ENCODE measurements at regions not wholly inside any gene's neighbourhood (a gene's known extent, or its start where the extent isn't known, plus 50 kb on each side); places are given as distances from the start of the nearest gene placed in this dataset.
A peak's percentile ranks its signal among the peaks of the same experiment; 100 is the strongest.

GRCh38 chr15:97861529-97862260, 98.8 kb upstream of the ARRDC4 start:
- DNase-seq, result no peak

- peak; percentile 11 for DNase-seq
Measured at GRCh38 chr15:97866959-97867358, 93.5 kb upstream of the ARRDC4 start.

- DNase-seq, result no peak
Measured at GRCh38 chr15:97867870-97868269, 92.6 kb upstream of the ARRDC4 start.

GRCh38 chr15:97868981-97869380, 91.5 kb upstream of the ARRDC4 start:
- DNase-seq, result no peak

GRCh38 chr15:97870771-97871170, 89.7 kb upstream of the ARRDC4 start:
- DNase-seq, result no peak

- DNase-seq, result no peak
Measured at GRCh38 chr15:97874139-97874538, 86.4 kb upstream of the ARRDC4 start.

GRCh38 chr15:97875025-97875512, 85.4 kb upstream of the ARRDC4 start:
- no peak for DNase-seq

GRCh38 chr15:97875513-97876280, 84.8 kb upstream of the ARRDC4 start:
- DNase-seq, result no peak

- no peak for DNase-seq
Measured at GRCh38 chr15:97876281-97876675, 84.2 kb upstream of the ARRDC4 start.

- no peak for DNase-seq
Measured at GRCh38 chr15:97881346-97881965, 79.0 kb upstream of the ARRDC4 start.

- DNase-seq, result no peak
Measured at GRCh38 chr15:97884513-97885131, 75.9 kb upstream of the ARRDC4 start.

GRCh38 chr15:97890307-97890706, 70.2 kb upstream of the ARRDC4 start:
- no peak for DNase-seq

- no peak for DNase-seq
Measured at GRCh38 chr15:97892167-97892938, 68.2 kb upstream of the ARRDC4 start.

GRCh38 chr15:97893967-97894366, 66.5 kb upstream of the ARRDC4 start:
- DNase-seq, result no peak

GRCh38 chr15:97899981-97900380, 60.5 kb upstream of the ARRDC4 start:
- no peak for DNase-seq

GRCh38 chr15:97902140-97902780, 58.2 kb upstream of the ARRDC4 start:
- DNase-seq, result no peak

GRCh38 chr15:97903560-97903959, 56.9 kb upstream of the ARRDC4 start:
- DNase-seq, result no peak

GRCh38 chr15:97903971-97904572, 56.4 kb upstream of the ARRDC4 start:
- peak; percentile 10 for DNase-seq

- peak; percentile 25 for DNase-seq
Measured at GRCh38 chr15:97909291-97909891, 51.1 kb upstream of the ARRDC4 start.

Measured in NCI-H524 treated with DMSO at 0.1 percent for 48 hours (cell line).